IPS-18a (cell line): ENCODE measurements at regions not wholly inside any gene's neighbourhood (a gene's known extent, or its start where the extent isn't known, plus 50 kb on each side); places are given as distances from the start of the nearest gene placed in this dataset.

Experiments used
- H3K27ac ChIP-seq: one replicate; pipeline ENCODE4 v1.5.1; 2013; ENCODE audit warnings: low read length
- H3K27me3 ChIP-seq: one replicate; pipeline ENCODE4 v1.6.1; 2013; ENCODE audit warnings: mild to moderate bottlenecking, low read length; ENCODE audit not compliant: control insufficient read depth, insufficient read depth
- H3K36me3 ChIP-seq: one replicate; pipeline ENCODE4 v1.6.1; 2013; ENCODE audit warnings: low read depth, low read length; ENCODE audit not compliant: control insufficient read depth
- H3K4me1 ChIP-seq: one replicate; pipeline ENCODE4 v1.6.1; 2013; ENCODE audit warnings: low read depth, low read length; ENCODE audit not compliant: control insufficient read depth
- H3K4me3 ChIP-seq: one replicate; pipeline ENCODE4 v1.5.1; 2013; ENCODE audit warnings: low read length
- H3K9ac ChIP-seq: one replicate; pipeline ENCODE4 v1.6.1; 2013; ENCODE audit warnings: mild to moderate bottlenecking, low read length, moderate library complexity
- H3K9me3 ChIP-seq: one replicate; pipeline ENCODE4 v1.6.1; 2013; ENCODE audit warnings: low read depth, low read length; ENCODE audit not compliant: control insufficient read depth

- H3K27ac ChIP-seq: no peak overlapping the region
These were observed 108.2 kb downstream of the NCOR2 start for GRCh38 chr12:124458992-124459851.

GRCh38 chr12:124458220-124458991 is 109.0 kb downstream of the NCOR2 start:
- Histone ChIP-seq H3K4me1 (no peaks in the 10 kb centered on the region), H3K9ac (no peak overlapping the region), H3K9me3 (no peaks in the 10 kb centered on the region), H3K27ac (no peak overlapping the region), H3K27me3 (no peaks in the 10 kb centered on the region), H3K4me3 (no peak overlapping the region), H3K36me3 (peaks cover 10% of the 10 kb centered on the region)

More at GRCh38 chr12:124458992-124459851, 108.2 kb downstream of the NCOR2 start:
- Histone ChIP-seq H3K27me3 (no peaks in the 10 kb centered on the region), H3K4me3 (no peak overlapping the region), H3K36me3 (peaks cover 10% of the 10 kb centered on the region), H3K9ac (no peak overlapping the region), H3K4me1 (no peaks in the 10 kb centered on the region), H3K9me3 (no peaks in the 10 kb centered on the region)

GRCh38 chr12:124457287-124458219 is 109.9 kb downstream of the NCOR2 start:
- Histone ChIP-seq H3K4me1 (no peaks in the 10 kb centered on the region), H3K9me3 (no peaks in the 10 kb centered on the region), H3K27me3 (no peaks in the 10 kb centered on the region), H3K27ac (no peak overlapping the region), H3K9ac (no peak overlapping the region), H3K36me3 (peaks cover 10% of the 10 kb centered on the region), H3K4me3 (no peak overlapping the region)

- Histone ChIP-seq H3K9me3 (no peaks in the 10 kb centered on the region), H3K27ac (no peak overlapping the region), H3K4me3 (no peak overlapping the region), H3K9ac (no peak overlapping the region), H3K36me3 (peaks cover 10% of the 10 kb centered on the region), H3K4me1 (no peaks in the 10 kb centered on the region), H3K27me3 (no peaks in the 10 kb centered on the region)
These were observed 110.7 kb downstream of the NCOR2 start for GRCh38 chr12:124456652-124457152.

- no peak overlapping the region for H3K4me3 ChIP-seq
- no peaks in the 10 kb centered on the region for H3K9me3 ChIP-seq
- no peak overlapping the region for H3K9ac ChIP-seq
- H3K36me3 ChIP-seq: peaks cover 10% of the 10 kb centered on the region
- H3K27ac ChIP-seq: no peak overlapping the region
- H3K4me1 ChIP-seq: no peaks in the 10 kb centered on the region
- no peaks in the 10 kb centered on the region for H3K27me3 ChIP-seq
These were observed 111.2 kb downstream of the NCOR2 start for GRCh38 chr12:124456133-124456651.

GRCh38 chr12:124455336-124455735 is 112.1 kb downstream of the NCOR2 start:
- Histone ChIP-seq H3K27ac (no peak overlapping the region), H3K4me3 (no peak overlapping the region), H3K27me3 (no peaks in the 10 kb centered on the region), H3K9ac (no peak overlapping the region), H3K9me3 (no peaks in the 10 kb centered on the region), H3K4me1 (no peaks in the 10 kb centered on the region), H3K36me3 (peaks cover 10% of the 10 kb centered on the region)

GRCh38 chr12:124454735-124455134 is 112.7 kb downstream of the NCOR2 start:
- H3K27ac ChIP-seq: no peak overlapping the region
- no peaks in the 10 kb centered on the region for H3K9me3 ChIP-seq
- no peak overlapping the region for H3K9ac ChIP-seq
- H3K36me3 ChIP-seq: peaks cover 10% of the 10 kb centered on the region
- H3K27me3 ChIP-seq: no peaks in the 10 kb centered on the region
- no peaks in the 10 kb centered on the region for H3K4me1 ChIP-seq
- no peak overlapping the region for H3K4me3 ChIP-seq

GRCh38 chr12:124454352-124454725 is 113.1 kb downstream of the NCOR2 start:
- H3K9me3 ChIP-seq: no peaks in the 10 kb centered on the region
- H3K4me3 ChIP-seq: no peak overlapping the region
- H3K27ac ChIP-seq: no peak overlapping the region
- H3K9ac ChIP-seq: no peak overlapping the region
- H3K27me3 ChIP-seq: no peaks in the 10 kb centered on the region
- H3K36me3 ChIP-seq: peaks cover 8% of the 10 kb centered on the region
- H3K4me1 ChIP-seq: no peaks in the 10 kb centered on the region

- no peak overlapping the region for H3K9ac ChIP-seq
- H3K36me3 ChIP-seq: peaks cover 6% of the 10 kb centered on the region
- no peak overlapping the region for H3K27ac ChIP-seq
- no peaks in the 10 kb centered on the region for H3K4me1 ChIP-seq
- no peaks in the 10 kb centered on the region for H3K27me3 ChIP-seq
- H3K9me3 ChIP-seq: no peaks in the 10 kb centered on the region
- H3K4me3 ChIP-seq: no peak overlapping the region
These were observed 113.7 kb downstream of the NCOR2 start for GRCh38 chr12:124453419-124454351.

- Histone ChIP-seq H3K36me3 (peaks cover 6% of the 10 kb centered on the region), H3K27ac (no peak overlapping the region), H3K9ac (no peak overlapping the region), H3K27me3 (no peaks in the 10 kb centered on the region), H3K4me1 (no peaks in the 10 kb centered on the region), H3K4me3 (no peak overlapping the region), H3K9me3 (no peaks in the 10 kb centered on the region)
These were observed 114.7 kb downstream of the NCOR2 start for GRCh38 chr12:124452576-124453331.
